ENCODE measurements at regions not wholly inside any gene's neighbourhood (a gene's known extent, or its start where the extent isn't known, plus 50 kb on each side); places are given as distances from the start of the nearest gene placed in this dataset.
A peak's percentile ranks its signal among the peaks of the same experiment; 100 is the strongest.
"Not testable (repeated sequence)": the region's sequence is repeated elsewhere in the genome, so short reads cannot be mapped to it uniquely, and the experiment has no call there.

DNA sequence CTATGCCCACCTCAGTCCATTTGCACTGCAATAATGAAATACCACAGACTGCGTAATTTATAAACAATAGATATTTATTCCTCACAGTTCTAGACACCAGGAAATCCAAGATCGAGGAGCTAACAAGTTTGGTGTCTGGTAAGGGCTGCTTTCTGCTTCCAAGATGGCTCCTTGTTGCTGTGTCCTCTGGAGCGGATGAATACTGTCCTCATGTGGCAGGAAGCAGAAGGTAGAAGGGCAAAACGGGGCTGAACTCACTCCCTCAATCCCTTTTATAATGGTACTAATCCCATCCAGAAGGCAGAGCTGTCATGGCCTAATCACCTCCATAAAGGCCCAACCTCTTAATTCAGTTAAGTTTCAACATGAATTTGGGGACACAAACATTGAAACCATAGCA is 75.3 kb downstream of the P2RY1 start:
- CTCF ChIA-PET = interaction anchor here (0.6 kb wide), 2 partner anchors 255 to 1230 kb away, joined by 3 read pairs; no protein-coding TSS in a partner anchor
- Histone ChIP-seq H3K9me3 (no peaks in the 10 kb centered on the region), H3K27ac (peak overlapping the region; percentile 57 to 71), H3K4me2 (no peak overlapping the region), H3K4me1 (peaks cover 12% of the 10 kb centered on the region), H3K4me3 (no peak overlapping the region)
- DNase-seq (ENCODE audit: low read depth in 1 of 2, low spot score in 1 of 2) (peak in 1 of 2 experiments; percentile 23), FAIRE-seq (no peak), ATAC-seq (peak in 1 of 2 experiments; percentile 43; a peak in 3 of 6 replicates)
- 92% methylated on average over 4 of the region's 4 CpGs for WGBS (ENCODE audit: missing lambda C conversion rate)
- TF ChIP-seq FOSL2 (IDR thresholded peaks at IDR 0.05) (no peak), FOSL2 (CRISPR knock-in tag; IDR thresholded peaks at IDR 0.05) (no peak), JUN (IDR thresholded peaks at IDR 0.05) (no peak), RAD21 (conservative IDR thresholded peaks at IDR 0.05 in 1 of 2, IDR thresholded peaks at IDR 0.05 in 1 of 2) (no peak), NPAS2 (CRISPR knock-in tag; IDR thresholded peaks at IDR 0.05; ENCODE audit: borderline replicate concordance) (no peak), CBX8 (IDR thresholded peaks at IDR 0.05) (no peak), CHD4 (IDR thresholded peaks at IDR 0.05; ENCODE audit: borderline replicate concordance) (no peak), RNF2 (IDR thresholded peaks at IDR 0.05; ENCODE audit: borderline replicate concordance, low read depth) (no peak), GATA3 (IDR thresholded peaks at IDR 0.05; ENCODE audit: borderline replicate concordance) (no peak), RARB (CRISPR knock-in tag; IDR thresholded peaks at IDR 0.05) (no peak)
- TF ChIP-seq, protein P1, sequence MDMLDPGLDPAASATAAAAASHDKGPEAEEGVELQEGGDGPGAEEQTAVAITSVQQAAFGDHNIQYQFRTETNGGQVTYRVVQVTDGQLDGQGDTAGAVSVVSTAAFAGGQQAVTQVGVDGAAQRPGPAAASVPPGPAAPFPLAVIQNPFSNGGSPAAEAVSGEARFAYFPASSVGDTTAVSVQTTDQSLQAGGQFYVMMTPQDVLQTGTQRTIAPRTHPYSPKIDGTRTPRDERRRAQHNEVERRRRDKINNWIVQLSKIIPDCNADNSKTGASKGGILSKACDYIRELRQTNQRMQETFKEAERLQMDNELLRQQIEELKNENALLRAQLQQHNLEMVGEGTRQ (IDR thresholded peaks at IDR 0.05) = no peak
- POLR2A ChIA-PET = no interaction called here

- ATAC-seq = no peak
Observed at GRCh38 chr3:152910966-152911365, 76.0 kb downstream of the P2RY1 start.

DNA sequence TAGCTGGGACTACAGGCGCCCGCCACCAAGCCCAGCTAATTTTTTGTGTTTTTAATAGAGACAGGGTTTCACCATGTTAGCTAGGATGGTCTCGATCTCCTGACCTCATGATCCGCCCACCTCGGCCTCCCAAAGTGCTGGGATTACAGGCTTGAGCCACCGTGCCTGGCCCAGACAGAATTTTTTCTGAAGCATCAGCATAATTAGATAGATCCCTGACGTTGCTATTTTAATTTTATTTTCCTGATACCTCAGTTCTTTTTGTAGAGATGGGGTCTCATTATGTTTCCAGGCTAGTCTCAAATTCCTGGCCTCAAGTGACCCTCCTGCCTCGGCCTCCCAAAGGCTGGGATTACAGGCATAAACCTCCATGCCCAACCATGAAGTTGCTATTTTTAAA is 79.8 kb downstream of the P2RY1 start:
- 69% methylated on average over 8 of the region's 8 CpGs for WGBS (ENCODE audit: missing lambda C conversion rate)
- not testable (repeated sequence) for ATAC-seq, FAIRE-seq

More at GRCh38 chr3:152910966-152911365, 76.0 kb downstream of the P2RY1 start:
- FAIRE-seq (no peak), DNase-seq (ENCODE audit: low read depth in 1 of 2, low spot score in 1 of 2) (no peak)
- no peak overlapping the region for H3K27ac ChIP-seq
- CTCF ChIA-PET = interaction anchor here (0.6 kb wide), 2 partner anchors 254 to 1230 kb away, joined by 3 read pairs; no protein-coding TSS in a partner anchor
- POLR2A ChIA-PET = no interaction called here
- no peaks in the 10 kb centered on the region for H3K9me3 ChIP-seq
- no peak overlapping the region for H3K4me2 ChIP-seq
- 90% methylated on average over 1 of the region's 1 CpG for WGBS (ENCODE audit: missing lambda C conversion rate)
- no peak overlapping the region for H3K4me3 ChIP-seq
- H3K4me1 ChIP-seq = peaks cover 12% of the 10 kb centered on the region
- TF ChIP-seq HDAC2 (IDR thresholded peaks at IDR 0.05) (no peak), HOXA7 (CRISPR knock-in tag; IDR thresholded peaks at IDR 0.05) (no peak), RARB (CRISPR knock-in tag; IDR thresholded peaks at IDR 0.05) (no peak), NFE2L2 (conservative IDR thresholded peaks at IDR 0.05; ENCODE audit: low read length) (no peak), CHD4 (IDR thresholded peaks at IDR 0.05; ENCODE audit: borderline replicate concordance) (no peak), MAZ (IDR thresholded peaks at IDR 0.05; ENCODE audit: borderline replicate concordance, low read depth, low read length) (no peak), EP300 (IDR thresholded peaks at IDR 0.05) (no peak), CHD2 (IDR thresholded peaks at IDR 0.05; ENCODE audit: low read length, partially characterized antibody) (no peak), E2F6 (IDR thresholded peaks at IDR 0.05; ENCODE audit: borderline replicate concordance, low read depth) (no peak), HOXB5 (CRISPR knock-in tag; IDR thresholded peaks at IDR 0.05) (no peak), ZFP36 (IDR thresholded peaks at IDR 0.05; ENCODE audit: borderline replicate concordance, partially characterized antibody) (no peak), PBX3 (IDR thresholded peaks at IDR 0.05) (no peak), RCOR1 (IDR thresholded peaks at IDR 0.05; ENCODE audit: low read depth, low read length) (no peak), HEYL (CRISPR knock-in tag; IDR thresholded peaks at IDR 0.05) (no peak), JUN (IDR thresholded peaks at IDR 0.05) (no peak)

More for the DNA sequence above, 79.8 kb downstream of the P2RY1 start:
- H3K27ac ChIP-seq; POLR2A ChIA-PET; CTCF ChIA-PET; H3K4me3 ChIP-seq; H3K4me2 ChIP-seq; H3K4me1 ChIP-seq; H3K9me3 ChIP-seq; DNase-seq (ENCODE audit: low read depth in 1 of 2, low spot score in 1 of 2): not testable (repeated sequence)
